BLaER1 treated with 17β-estradiol and CSF1 and Interleukin-3, amounts not matched to agents 10 nM and 100 nM (cell line): ENCODE measurements at regions not wholly inside any gene's neighbourhood (a gene's known extent, or its start where the extent isn't known, plus 50 kb on each side); places are given as distances from the start of the nearest gene placed in this dataset.

ENCODE experiments used
- H3K27ac ChIP-seq, 11 experiments: shearing (Covaris generic); formaldehyde crosslinking; 2 replicates each; pipeline ENCODE4 v1.8.1; 2022
- H3K27me3 ChIP-seq, 11 experiments: shearing (Covaris generic); formaldehyde crosslinking; 2 replicates each; pipeline ENCODE4 v1.8.1; 2022
- H3K36me3 ChIP-seq, 11 experiments: shearing (Covaris generic); formaldehyde crosslinking; 2 replicates each; pipeline ENCODE4 v1.8.1; 2022
- H3K4me1 ChIP-seq, 10 experiments: shearing (Covaris generic); formaldehyde crosslinking; 2 replicates each; pipeline ENCODE4 v1.8.1; 2022
- H3K4me2 ChIP-seq, 11 experiments: shearing (Covaris generic); formaldehyde crosslinking; 2 replicates each; pipeline ENCODE4 v1.8.1; 2022
- H3K4me3 ChIP-seq, 10 experiments: shearing (Covaris generic); formaldehyde crosslinking; 2 replicates each; pipeline ENCODE4 v1.8.1; 2022
- H3K9ac ChIP-seq, 11 experiments: shearing (Covaris generic); formaldehyde crosslinking; 2 replicates each; pipeline ENCODE4 v1.8.1; 2022
- H3K9me3 ChIP-seq, 11 experiments: shearing (Covaris generic); formaldehyde crosslinking; replicated peaks in 1 of 11; 2 replicates each; pipeline ENCODE4 v1.8.1; 2022
- H4K20me1 ChIP-seq, 11 experiments: shearing (Covaris generic); formaldehyde crosslinking; 2 replicates each; pipeline ENCODE4 v1.8.1; 2022
- Cebpa-rat ChIP-seq, 11 experiments: shearing (Covaris generic); IDR thresholded peaks; 2 replicates each; pipeline ENCODE4 v1.8.1; 2022

GRCh38 chr10:133028956-133029355, 58.8 kb upstream of the ADGRA1 start:
- peaks cover 0 to 53% (median 0%) of the 10 kb centered on the region in 11 experiments; a peak in 5 of 22 replicates for H4K20me1 ChIP-seq
- no peaks in the 10 kb centered on the region for H3K36me3 ChIP-seq
- no peak overlapping the region for H3K4me3 ChIP-seq
- no peak for TF ChIP-seq Cebpa-rat (IDR thresholded peaks at IDR 0.05)
- no peak overlapping the region for H3K9ac ChIP-seq
- H3K4me1 ChIP-seq, result peaks cover 12 to 33% (median 25%) of the 10 kb centered on the region in 10 experiments
- H3K27ac ChIP-seq, result no peak overlapping the region; a peak in 1 of 22 replicates
- peak overlapping the region in 10 of 11 experiments; percentile 13 to 80 (median 68); a peak in 20 of 22 replicates for H3K4me2 ChIP-seq
- H3K27me3 ChIP-seq, result peaks cover 16 to 61% (median 47%) of the 10 kb centered on the region in 11 experiments
- H3K9me3 ChIP-seq, result no peaks in the 10 kb centered on the region

- Histone ChIP-seq H4K20me1 (peaks cover 0 to 46% (median 0%) of the 10 kb centered on the region in 11 experiments; a peak in 5 of 22 replicates), H3K27me3 (peaks cover 16 to 66% (median 55%) of the 10 kb centered on the region in 11 experiments), H3K4me3 (no peak overlapping the region), H3K36me3 (no peaks in the 10 kb centered on the region), H3K4me2 (no peak overlapping the region), H3K9me3 (no peaks in the 10 kb centered on the region), H3K4me1 (peaks cover 12 to 38% (median 32%) of the 10 kb centered on the region in 10 experiments), H3K9ac (no peak overlapping the region), H3K27ac (no peak overlapping the region)
- TF ChIP-seq Cebpa-rat (IDR thresholded peaks at IDR 0.05), result no peak
Measured at GRCh38 chr10:133028158-133028557, 59.6 kb upstream of the ADGRA1 start.

GRCh38 chr10:133027482-133027881, 60.2 kb upstream of the ADGRA1 start:
- H3K4me1 ChIP-seq, result peaks cover 13 to 45% (median 37%) of the 10 kb centered on the region in 10 experiments
- H3K9ac ChIP-seq, result no peak overlapping the region
- H3K4me2 ChIP-seq, result no peak overlapping the region
- H3K27ac ChIP-seq, result no peak overlapping the region
- H3K9me3 ChIP-seq, result no peaks in the 10 kb centered on the region
- no peak overlapping the region for H3K4me3 ChIP-seq
- H3K27me3 ChIP-seq, result peaks cover 16 to 69% (median 56%) of the 10 kb centered on the region in 11 experiments
- H4K20me1 ChIP-seq, result peaks cover 0 to 42% (median 0%) of the 10 kb centered on the region in 11 experiments; a peak in 5 of 22 replicates
- no peaks in the 10 kb centered on the region for H3K36me3 ChIP-seq
- no peak for TF ChIP-seq Cebpa-rat (IDR thresholded peaks at IDR 0.05)

DNA sequence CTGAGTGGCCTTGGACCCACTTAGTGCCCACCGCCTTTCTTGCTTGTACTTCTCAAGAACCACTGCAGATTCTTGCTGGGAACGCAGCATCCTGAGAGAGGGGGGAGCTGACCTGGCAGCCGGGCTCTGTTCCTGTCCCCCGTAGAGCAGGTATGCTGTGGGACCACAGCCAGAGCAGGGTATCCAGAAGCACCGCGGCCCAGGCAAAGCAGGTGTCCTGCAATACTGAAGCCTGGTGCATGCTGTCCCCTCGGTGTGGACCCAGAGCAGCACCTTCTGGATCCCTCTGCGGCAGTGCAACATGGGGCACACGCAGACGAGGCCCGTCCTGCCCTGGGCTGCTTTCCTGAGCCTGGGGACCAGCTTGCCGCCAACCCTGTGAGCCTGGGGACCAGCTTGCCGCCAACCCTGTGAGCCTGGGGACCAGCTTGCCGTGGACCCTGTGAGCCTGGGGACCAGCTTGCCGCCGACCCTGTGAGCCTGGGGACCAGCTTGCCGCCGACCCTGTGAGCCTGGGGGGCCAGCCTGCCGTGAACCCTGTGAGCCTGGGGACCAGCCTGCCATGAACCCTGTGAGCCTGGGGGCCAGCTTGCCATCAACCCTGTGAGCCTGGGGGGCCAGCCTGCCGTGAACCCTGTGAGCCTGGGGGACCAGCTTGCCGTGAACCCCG, 60.9 kb upstream of the ADGRA1 start:
- no peak overlapping the region for H3K9ac ChIP-seq
- no peak for TF ChIP-seq Cebpa-rat (IDR thresholded peaks at IDR 0.05)
- H3K36me3 ChIP-seq, result no peaks in the 10 kb centered on the region
- no peaks in the 10 kb centered on the region for H3K9me3 ChIP-seq
- no peak overlapping the region for H3K4me2 ChIP-seq
- peaks cover 16 to 69% (median 56%) of the 10 kb centered on the region in 11 experiments for H3K27me3 ChIP-seq
- peaks cover 0 to 36% (median 0%) of the 10 kb centered on the region in 11 experiments; a peak in 5 of 22 replicates for H4K20me1 ChIP-seq
- no peak overlapping the region for H3K4me3 ChIP-seq
- H3K27ac ChIP-seq, result no peak overlapping the region
- peaks cover 19 to 51% (median 44%) of the 10 kb centered on the region in 10 experiments for H3K4me1 ChIP-seq

DNA sequence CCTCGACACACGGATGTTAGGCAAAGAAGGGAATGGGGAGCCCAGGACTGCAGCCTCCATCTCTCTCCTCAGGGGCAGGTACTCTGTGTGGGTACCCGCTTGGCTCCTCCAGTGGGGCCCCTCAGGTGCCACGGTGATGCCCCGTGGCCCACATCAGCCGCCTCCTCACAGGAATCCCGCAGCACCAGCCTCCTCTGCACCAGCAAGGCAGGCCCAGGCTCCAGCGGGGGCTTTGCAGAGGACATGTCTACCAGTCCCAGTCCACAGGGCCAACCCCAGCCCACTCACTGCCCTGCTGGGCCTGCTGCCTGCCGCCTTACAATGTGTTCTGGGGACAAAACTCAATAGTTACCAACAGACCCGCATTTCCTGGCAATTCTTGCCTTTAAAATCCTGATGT, 61.6 kb upstream of the ADGRA1 start:
- Histone ChIP-seq H3K36me3 (no peaks in the 10 kb centered on the region), H3K27me3 (peaks cover 16 to 69% (median 56%) of the 10 kb centered on the region in 11 experiments), H3K9me3 (no peaks in the 10 kb centered on the region), H3K4me2 (no peak overlapping the region), H4K20me1 (peaks cover 0 to 29% (median 0%) of the 10 kb centered on the region in 11 experiments; a peak in 5 of 22 replicates), H3K4me3 (no peak overlapping the region), H3K4me1 (peaks cover 19 to 56% (median 50%) of the 10 kb centered on the region in 10 experiments), H3K9ac (no peak overlapping the region), H3K27ac (no peak overlapping the region)
- TF ChIP-seq Cebpa-rat (IDR thresholded peaks at IDR 0.05), result no peak

- no peak for TF ChIP-seq Cebpa-rat (IDR thresholded peaks at IDR 0.05)
- Histone ChIP-seq H3K9ac (no peak overlapping the region), H3K9me3 (no peaks in the 10 kb centered on the region; a peak in 1 of 22 replicates), H4K20me1 (peaks cover 0 to 24% (median 0%) of the 10 kb centered on the region in 11 experiments; a peak in 4 of 22 replicates), H3K36me3 (no peaks in the 10 kb centered on the region), H3K4me3 (no peak overlapping the region), H3K4me1 (peaks cover 19 to 57% (median 50%) of the 10 kb centered on the region in 10 experiments), H3K27ac (no peak overlapping the region), H3K4me2 (peak overlapping the region in 4 of 11 experiments; percentile 71 to 81 (median 78); a peak in 5 of 22 replicates), H3K27me3 (peaks cover 16 to 66% (median 56%) of the 10 kb centered on the region in 11 experiments)
Measured at GRCh38 chr10:133025558-133026090, 62.1 kb upstream of the ADGRA1 start.

DNA sequence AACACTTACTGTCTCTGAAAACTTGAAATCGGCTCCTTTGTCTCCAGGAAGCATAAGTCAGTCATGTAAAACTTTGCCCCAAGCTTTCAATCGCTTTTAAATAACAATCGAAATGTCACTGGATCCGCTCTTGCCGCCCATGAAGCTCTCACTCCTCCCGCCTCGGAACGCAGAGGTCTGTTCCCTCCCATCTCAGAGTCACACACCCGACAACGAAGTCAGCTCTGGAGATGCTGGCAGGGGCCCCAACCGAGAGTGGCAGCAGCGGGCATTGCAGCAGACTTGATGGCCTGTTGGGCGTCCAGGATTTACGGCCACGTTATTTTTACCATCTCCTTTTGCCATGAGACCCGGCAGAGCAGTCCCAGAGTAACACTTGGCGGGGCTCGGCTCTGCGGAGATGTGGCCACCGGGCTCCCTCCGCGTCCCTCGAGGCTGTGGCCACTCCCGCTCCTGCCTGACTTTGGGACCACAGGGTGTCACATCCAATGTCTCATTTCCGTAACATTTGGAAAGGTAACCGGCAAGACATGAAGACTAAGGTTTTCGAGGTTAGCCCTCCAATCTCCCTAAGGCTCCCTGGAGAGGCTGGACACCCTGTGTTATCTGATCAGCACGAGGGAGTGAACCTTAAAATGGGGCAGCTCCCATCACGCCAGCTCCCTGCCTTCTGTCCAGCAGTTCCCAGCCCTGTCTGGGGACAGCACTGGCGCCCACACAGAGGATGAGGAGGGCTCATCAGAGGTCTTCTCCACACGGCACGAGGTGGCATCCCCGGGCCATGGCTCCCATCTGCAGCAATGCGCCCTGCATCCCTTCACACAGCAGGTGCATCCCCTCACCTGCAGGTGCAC, 62.8 kb upstream of the ADGRA1 start:
- H3K9me3 ChIP-seq, result no peaks in the 10 kb centered on the region; a peak in 2 of 22 replicates
- H3K27ac ChIP-seq, result no peak overlapping the region
- H3K36me3 ChIP-seq, result no peaks in the 10 kb centered on the region
- H3K9ac ChIP-seq, result no peak overlapping the region
- peaks cover 13 to 60% (median 51%) of the 10 kb centered on the region in 11 experiments for H3K27me3 ChIP-seq
- peaks cover 0 to 18% (median 0%) of the 10 kb centered on the region in 11 experiments; a peak in 3 of 22 replicates for H4K20me1 ChIP-seq
- TF ChIP-seq Cebpa-rat (IDR thresholded peaks at IDR 0.05), result no peak
- no peak overlapping the region for H3K4me3 ChIP-seq
- H3K4me1 ChIP-seq, result peaks cover 19 to 57% (median 49%) of the 10 kb centered on the region in 10 experiments
- peak overlapping the region in 8 of 11 experiments; percentile 39 to 81 (median 72); a peak in 14 of 22 replicates for H3K4me2 ChIP-seq

DNA sequence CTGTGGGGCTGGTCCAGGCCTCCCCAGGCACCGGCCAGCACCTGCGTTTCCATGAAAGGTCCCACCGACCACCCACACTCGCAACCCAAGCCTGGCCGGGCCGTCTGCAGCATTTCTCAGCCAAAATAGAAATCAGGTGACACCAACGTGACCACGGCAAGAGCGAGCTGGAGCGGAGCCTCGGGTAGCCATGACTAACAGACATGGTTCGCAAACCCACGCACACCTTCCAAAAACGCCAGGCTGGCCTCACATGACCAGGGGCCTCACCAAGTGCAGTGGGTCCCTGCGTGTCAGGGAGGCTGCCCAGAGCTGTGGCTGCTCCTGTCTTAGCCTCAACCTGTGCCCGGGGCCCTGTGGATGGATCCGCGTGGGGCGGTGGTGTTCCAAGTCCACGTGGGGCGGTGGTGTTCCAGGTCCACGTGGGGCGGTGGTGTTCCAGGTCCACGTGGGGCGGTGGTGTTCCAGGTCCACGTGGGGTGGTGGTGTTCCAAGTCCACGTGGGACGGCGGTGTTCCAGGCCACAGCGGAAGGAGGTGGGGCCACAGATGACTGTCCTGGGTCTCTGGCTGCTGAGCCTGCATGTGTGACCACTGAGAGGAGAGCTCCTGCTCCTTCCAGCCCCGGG, 64.4 kb upstream of the ADGRA1 start:
- Histone ChIP-seq H4K20me1 (peaks cover 0 to 18% (median 0%) of the 10 kb centered on the region in 11 experiments; a peak in 3 of 22 replicates), H3K4me1 (peaks cover 7 to 45% (median 36%) of the 10 kb centered on the region in 10 experiments; a peak in 19 of 20 replicates), H3K27me3 (peaks cover 5 to 46% (median 36%) of the 10 kb centered on the region in 11 experiments; a peak in 19 of 22 replicates), H3K4me2 (peak overlapping the region in 9 of 11 experiments; percentile 48 to 81 (median 73); a peak in 16 of 22 replicates), H3K27ac (no peak overlapping the region), H3K4me3 (no peak overlapping the region), H3K9me3 (peaks cover 0 to 3% (median 0%) of the 10 kb centered on the region in 11 experiments; a peak in 2 of 22 replicates), H3K9ac (no peak overlapping the region), H3K36me3 (no peaks in the 10 kb centered on the region)
- no peak for TF ChIP-seq Cebpa-rat (IDR thresholded peaks at IDR 0.05)
